22Rv1 (cell line): ENCODE measurements at regions not wholly inside any gene's neighbourhood (a gene's known extent, or its start where the extent isn't known, plus 50 kb on each side); places are given as distances from the start of the nearest gene placed in this dataset.

Experiments used
- H3K27ac ChIP-seq: fragments of 450-650 bp; 2 replicates; pipeline ENCODE4 v1.5.1; 2017
- ZFX ChIP-seq: fragments of 450-650 bp; IDR thresholded peaks from 2 replicates; pipeline ENCODE4 v1.6.1; 2017; ENCODE audit warnings: antibody characterized with exemption, borderline replicate concordance
- TF ChIP-seq, protein P1 (sequence below): fragments of 450-650 bp; IDR thresholded peaks from 2 replicates; pipeline ENCODE4 v1.5.1; 2017; ENCODE audit warnings: mild to moderate bottlenecking

- H3K27ac ChIP-seq: no peak overlapping the region
- TF ChIP-seq ZFX: no peak
- TF ChIP-seq, protein P1, sequence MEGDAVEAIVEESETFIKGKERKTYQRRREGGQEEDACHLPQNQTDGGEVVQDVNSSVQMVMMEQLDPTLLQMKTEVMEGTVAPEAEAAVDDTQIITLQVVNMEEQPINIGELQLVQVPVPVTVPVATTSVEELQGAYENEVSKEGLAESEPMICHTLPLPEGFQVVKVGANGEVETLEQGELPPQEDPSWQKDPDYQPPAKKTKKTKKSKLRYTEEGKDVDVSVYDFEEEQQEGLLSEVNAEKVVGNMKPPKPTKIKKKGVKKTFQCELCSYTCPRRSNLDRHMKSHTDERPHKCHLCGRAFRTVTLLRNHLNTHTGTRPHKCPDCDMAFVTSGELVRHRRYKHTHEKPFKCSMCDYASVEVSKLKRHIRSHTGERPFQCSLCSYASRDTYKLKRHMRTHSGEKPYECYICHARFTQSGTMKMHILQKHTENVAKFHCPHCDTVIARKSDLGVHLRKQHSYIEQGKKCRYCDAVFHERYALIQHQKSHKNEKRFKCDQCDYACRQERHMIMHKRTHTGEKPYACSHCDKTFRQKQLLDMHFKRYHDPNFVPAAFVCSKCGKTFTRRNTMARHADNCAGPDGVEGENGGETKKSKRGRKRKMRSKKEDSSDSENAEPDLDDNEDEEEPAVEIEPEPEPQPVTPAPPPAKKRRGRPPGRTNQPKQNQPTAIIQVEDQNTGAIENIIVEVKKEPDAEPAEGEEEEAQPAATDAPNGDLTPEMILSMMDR: no peak
Observed at GRCh38 chr10:9596368-9596920, 1421.2 kb upstream of the CELF2 start.

DNA sequence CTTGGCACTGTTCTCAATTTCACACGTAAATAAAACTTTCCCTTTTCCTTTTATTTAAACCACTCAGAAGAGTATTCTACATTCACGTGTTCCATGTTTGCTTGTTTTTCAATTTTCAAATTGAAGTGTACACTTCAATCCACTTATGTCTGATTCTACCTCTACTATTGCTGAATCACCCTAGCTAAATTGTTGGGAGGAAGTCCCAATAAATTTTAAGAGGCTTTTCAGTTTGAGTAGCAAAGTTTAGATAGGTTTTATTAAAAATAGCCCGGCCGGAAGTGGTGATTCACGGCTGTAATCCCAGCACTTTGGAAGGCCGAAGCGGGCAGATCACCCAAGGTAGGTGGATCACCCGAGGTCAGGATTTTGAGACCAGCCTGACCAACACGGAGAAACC lies 1414.7 kb upstream of the CELF2 start:
- no peak for TF ChIP-seq ZFX
- TF ChIP-seq, protein P1: no peak
- no peak overlapping the region for H3K27ac ChIP-seq

GRCh38 chr10:9603972-9604371 lies 1413.7 kb upstream of the CELF2 start:
- no peak overlapping the region for H3K27ac ChIP-seq
- no peak for TF ChIP-seq ZFX
- TF ChIP-seq, protein P1: no peak

DNA sequence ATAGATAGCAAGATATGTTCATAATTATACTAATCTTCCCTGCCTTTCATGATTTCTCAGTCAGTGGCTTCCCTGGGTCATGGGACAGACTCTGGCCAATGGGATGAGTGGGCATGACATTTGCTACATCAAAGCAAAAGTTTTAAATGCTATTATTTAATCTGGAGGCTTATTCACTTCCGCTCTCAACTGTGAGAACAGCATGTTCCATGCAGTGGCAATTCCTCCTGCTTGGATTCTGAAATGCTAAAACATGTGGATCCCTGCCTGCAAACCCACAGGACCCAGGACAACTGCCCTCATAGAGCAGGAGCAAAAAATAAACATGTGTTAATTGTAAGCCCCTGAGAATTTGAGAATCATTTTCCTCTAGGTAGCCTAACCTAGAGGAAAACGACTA lies 1412.4 kb upstream of the CELF2 start:
- TF ChIP-seq ZFX: no peak
- TF ChIP-seq, protein P1: no peak
- no peak overlapping the region for H3K27ac ChIP-seq

DNA sequence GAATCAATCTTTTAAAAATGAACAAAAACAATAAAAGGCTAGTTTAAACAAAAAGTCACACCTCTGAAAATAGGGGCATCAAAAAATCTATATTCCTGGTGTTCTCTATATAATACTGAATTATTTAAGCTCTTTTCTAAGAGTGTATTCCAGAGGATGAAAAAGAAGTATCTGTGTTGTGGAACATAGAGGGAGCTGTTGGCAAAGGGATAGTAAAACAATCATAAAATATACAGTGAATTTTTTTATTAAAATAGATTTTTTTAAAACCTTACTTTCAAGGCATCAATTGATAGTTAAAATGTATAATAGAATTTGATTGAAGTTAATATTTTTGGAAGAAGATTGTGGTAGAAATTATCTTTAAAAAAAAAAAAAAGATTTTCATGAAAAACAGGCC lies 1409.1 kb upstream of the CELF2 start:
- TF ChIP-seq, protein P1: peak; percentile 14
- TF ChIP-seq ZFX: no peak
- H3K27ac ChIP-seq: no peak overlapping the region

GRCh38 chr10:9613338-9614075 lies 1404.2 kb upstream of the CELF2 start:
- TF ChIP-seq, protein P1: no peak
- no peak for TF ChIP-seq ZFX
- no peak overlapping the region for H3K27ac ChIP-seq

- no peak overlapping the region for H3K27ac ChIP-seq
- no peak for TF ChIP-seq ZFX
- TF ChIP-seq, protein P1: no peak
Observed at GRCh38 chr10:9615189-9615588, 1402.5 kb upstream of the CELF2 start.
